HEK293 (cell line): ENCODE measurements at regions not wholly inside any gene's neighbourhood (a gene's known extent, or its start where the extent isn't known, plus 50 kb on each side); places are given as distances from the start of the nearest gene placed in this dataset.
"Not testable (repeated sequence)": the region's sequence is repeated elsewhere in the genome, so short reads cannot be mapped to it uniquely, and the experiment has no call there.

Source experiments
- CTCF ChIA-PET: fragments of 350-600 bp; formaldehyde crosslinking; extraction: SDS; loops from one replicate; lab custom pipeline; 2021; ENCODE audit warnings: antibody characterized with exemption; lab: Yijun Ruan, JAX
- POLR2A ChIA-PET: fragments of 300-600 bp; formaldehyde crosslinking; extraction: SDS; loops from one replicate; lab custom pipeline; 2020; ENCODE audit warnings: antibody characterized with exemption, inconsistent platforms; lab: Yijun Ruan, JAX
- H3K27ac ChIP-seq: fragments of 200-500 bp; sonication (Bioruptor generic); 2 replicates; pipeline ENCODE4 v1.5.1; 2014; ENCODE audit warnings: low read depth, low read length, control low read depth, inconsistent platforms; ENCODE audit errors: extremely low read depth
- H3K36me3 ChIP-seq, 2 experiments: fragments of 200-500 bp in 1 of 2; sonication (Bioruptor generic) in 1 of 2; 1 replicate in 1 of 2; 2 replicates in 1 of 2; pipeline ENCODE4 v1.5.1; 2014 to 2017; ENCODE audit warnings: inconsistent platforms in 2 of 2, low read length in 2 of 2; ENCODE audit not compliant: control insufficient read depth in 2 of 2, insufficient read depth in 1 of 2
- H3K4me1 ChIP-seq: fragments of 200-500 bp; sonication (Bioruptor generic); 2 replicates; pipeline ENCODE4 v1.5.1; 2014; ENCODE audit warnings: mild to moderate bottlenecking, low read length, inconsistent platforms; ENCODE audit not compliant: control insufficient read depth, insufficient read depth
- H3K4me3 ChIP-seq: 2 replicates; pipeline ENCODE4 v1.5.1; 2011; ENCODE audit warnings: low read depth, mild to moderate bottlenecking, control low read depth, low read length, moderate library complexity
- H3K9me3 ChIP-seq: fragments of 200-500 bp; sonication (Bioruptor generic); 2 replicates; pipeline ENCODE4 v1.5.1; 2014; ENCODE audit warnings: low read depth, low read length, inconsistent platforms; ENCODE audit not compliant: control insufficient read depth, insufficient read depth
- GLIS2 ChIP-seq: fragments of 450-650 bp; formaldehyde crosslinking; IDR thresholded peaks from 2 replicates; pipeline ENCODE4 v1.5.1; 2016; ENCODE audit warnings: missing biosample characterization, missing genetic modification characterization
- MZF1 ChIP-seq: fragments of 450-650 bp; formaldehyde crosslinking; IDR thresholded peaks from 2 replicates; pipeline ENCODE4 v1.5.1; 2017; ENCODE audit warnings: missing biosample characterization, missing genetic modification characterization, borderline replicate concordance
- SALL2 ChIP-seq: fragments of 450-650 bp; formaldehyde crosslinking; IDR thresholded peaks from 2 replicates; pipeline ENCODE4 v1.5.0; 2017; ENCODE audit warnings: missing biosample characterization, mild to moderate bottlenecking, missing genetic modification characterization, borderline replicate concordance
- WT1 ChIP-seq: fragments of 450-650 bp; formaldehyde crosslinking; IDR thresholded peaks from 2 replicates; pipeline ENCODE4 v1.5.1; 2016; ENCODE audit warnings: missing biosample characterization, missing genetic modification characterization
- YY1 ChIP-seq: fragments of 450-650 bp; formaldehyde crosslinking; IDR thresholded peaks from 2 replicates; pipeline ENCODE4 v1.5.1; 2018; ENCODE audit warnings: missing biosample characterization, missing genetic modification characterization
- ZFHX2 ChIP-seq: fragments of 450-650 bp; formaldehyde crosslinking; conservative IDR thresholded peaks from 2 replicates; pipeline ENCODE4 v1.5.1; 2016; ENCODE audit warnings: missing biosample characterization, missing genetic modification characterization
- ZFP69B ChIP-seq: fragments of 450-650 bp; formaldehyde crosslinking; IDR thresholded peaks from 2 replicates; pipeline ENCODE4 v1.5.1; 2016; ENCODE audit warnings: missing biosample characterization, missing genetic modification characterization
- ZNF132 ChIP-seq: fragments of 450-650 bp; formaldehyde crosslinking; IDR thresholded peaks from 2 replicates; pipeline ENCODE4 v1.5.1; 2017; ENCODE audit warnings: missing biosample characterization, missing genetic modification characterization, borderline replicate concordance
- ZNF202 ChIP-seq: fragments of 450-650 bp; formaldehyde crosslinking; IDR thresholded peaks from 2 replicates; pipeline ENCODE4 v1.5.1; 2016; ENCODE audit warnings: missing biosample characterization, missing genetic modification characterization, borderline replicate concordance
- ZNF311 ChIP-seq: fragments of 450-650 bp; formaldehyde crosslinking; IDR thresholded peaks from 2 replicates; pipeline ENCODE4 v1.5.1; 2017; ENCODE audit warnings: missing biosample characterization, missing genetic modification characterization, borderline replicate concordance
- ZNF48 ChIP-seq: fragments of 450-650 bp; formaldehyde crosslinking; IDR thresholded peaks from 2 replicates; pipeline ENCODE4 v1.5.1; 2016; ENCODE audit warnings: missing biosample characterization, missing genetic modification characterization
- ZNF560 ChIP-seq: fragments of 450-650 bp; formaldehyde crosslinking; IDR thresholded peaks from 2 replicates; pipeline ENCODE4 v1.5.1; 2017; ENCODE audit warnings: missing biosample characterization, missing genetic modification characterization, borderline replicate concordance
- ZNF596 ChIP-seq: fragments of 450-650 bp; IDR thresholded peaks from 2 replicates; pipeline ENCODE4 v1.5.0; 2018; ENCODE audit warnings: missing biosample characterization, mild to moderate bottlenecking, missing genetic modification characterization, moderate library complexity
- TF ChIP-seq, protein P1 (sequence below): fragments of 450-650 bp; formaldehyde crosslinking; IDR thresholded peaks from 2 replicates; pipeline ENCODE4 v1.5.1; 2016; ENCODE audit warnings: missing biosample characterization, missing genetic modification characterization
- TF ChIP-seq, protein P2 (sequence below): fragments of 450-650 bp; IDR thresholded peaks from 2 replicates; pipeline ENCODE4 v1.5.1; 2018; ENCODE audit warnings: missing biosample characterization, mild to moderate bottlenecking, missing genetic modification characterization
- TF ChIP-seq, protein P3 (sequence below): fragments of 450-650 bp; formaldehyde crosslinking; IDR thresholded peaks from 2 replicates; pipeline ENCODE4 v1.5.1; 2016; ENCODE audit warnings: missing biosample characterization, missing genetic modification characterization

DNA sequence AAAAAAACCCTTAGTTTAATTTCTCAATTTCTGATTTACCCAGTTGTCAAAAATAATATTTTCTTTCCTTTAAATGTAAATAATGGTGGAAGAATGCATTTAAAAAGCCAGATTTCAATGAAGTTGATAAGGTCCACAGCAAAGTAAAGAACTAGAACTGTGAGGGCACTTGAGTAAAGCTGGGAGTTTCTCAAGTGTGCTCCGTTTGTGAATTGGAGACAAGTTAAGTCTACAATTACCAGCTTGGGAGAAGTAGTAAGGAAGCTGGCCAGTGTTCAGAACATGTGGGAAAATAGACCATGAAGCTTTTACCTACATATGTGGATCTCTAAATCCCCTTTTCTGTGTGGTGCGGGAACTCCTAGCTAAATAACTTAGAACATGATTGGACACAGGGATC lies 239.4 kb downstream of the OXSM start (continued):
- no peak for TF ChIP-seq SALL2 (tag by site-specific recombination)
- TF ChIP-seq, protein P1, sequence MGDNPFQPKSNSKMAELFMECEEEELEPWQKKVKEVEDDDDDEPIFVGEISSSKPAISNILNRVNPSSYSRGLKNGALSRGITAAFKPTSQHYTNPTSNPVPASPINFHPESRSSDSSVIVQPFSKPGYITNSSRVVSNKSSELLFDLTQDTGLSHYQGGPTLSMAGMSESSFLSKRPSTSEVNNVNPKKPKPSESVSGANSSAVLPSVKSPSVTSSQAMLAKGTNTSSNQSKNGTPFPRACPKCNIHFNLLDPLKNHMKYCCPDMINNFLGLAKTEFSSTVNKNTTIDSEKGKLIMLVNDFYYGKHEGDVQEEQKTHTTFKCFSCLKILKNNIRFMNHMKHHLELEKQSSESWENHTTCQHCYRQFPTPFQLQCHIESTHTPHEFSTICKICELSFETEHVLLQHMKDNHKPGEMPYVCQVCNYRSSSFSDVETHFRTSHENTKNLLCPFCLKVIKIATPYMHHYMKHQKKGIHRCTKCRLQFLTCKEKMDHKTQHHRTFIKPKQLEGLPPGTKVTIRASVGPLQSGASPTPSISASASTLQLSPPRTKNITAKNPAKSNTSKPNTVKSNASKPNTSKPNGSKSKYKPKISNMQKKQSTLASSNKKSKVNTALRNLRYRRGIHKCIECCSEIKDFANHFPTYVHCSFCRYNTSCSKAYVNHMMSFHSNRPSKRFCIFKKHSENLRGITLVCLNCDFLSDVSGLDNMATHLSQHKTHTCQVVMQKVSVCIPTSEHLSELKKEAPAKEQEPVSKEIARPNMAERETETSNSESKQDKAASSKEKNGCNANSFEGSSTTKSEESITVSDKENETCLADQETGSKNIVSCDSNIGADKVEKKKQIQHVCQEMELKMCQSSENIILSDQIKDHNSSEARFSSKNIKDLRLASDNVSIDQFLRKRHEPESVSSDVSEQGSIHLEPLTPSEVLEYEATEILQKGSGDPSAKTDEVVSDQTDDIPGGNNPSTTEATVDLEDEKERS (tag by site-specific recombination) = no peak

GRCh38 chr3:26042126-26042525 lies 252.2 kb downstream of the OXSM start:
- H3K27ac ChIP-seq, H3K9me3 ChIP-seq, CTCF ChIA-PET, H3K4me1 ChIP-seq, H3K4me3 ChIP-seq, H3K36me3 ChIP-seq, POLR2A ChIA-PET: not testable (repeated sequence)

- Histone ChIP-seq H3K27ac (no peak overlapping the region), H3K4me1 (no peaks in the 10 kb centered on the region), H3K36me3 (no peaks in the 10 kb centered on the region), H3K9me3 (no peaks in the 10 kb centered on the region), H3K4me3 (no peak overlapping the region)
- ChIA-PET POLR2A (no interaction called here), CTCF (no interaction called here)
- no peak for TF ChIP-seq YY1 (tag by site-specific recombination)
- TF ChIP-seq ZFP69B (tag by site-specific recombination) = no peak
- TF ChIP-seq, protein P2, sequence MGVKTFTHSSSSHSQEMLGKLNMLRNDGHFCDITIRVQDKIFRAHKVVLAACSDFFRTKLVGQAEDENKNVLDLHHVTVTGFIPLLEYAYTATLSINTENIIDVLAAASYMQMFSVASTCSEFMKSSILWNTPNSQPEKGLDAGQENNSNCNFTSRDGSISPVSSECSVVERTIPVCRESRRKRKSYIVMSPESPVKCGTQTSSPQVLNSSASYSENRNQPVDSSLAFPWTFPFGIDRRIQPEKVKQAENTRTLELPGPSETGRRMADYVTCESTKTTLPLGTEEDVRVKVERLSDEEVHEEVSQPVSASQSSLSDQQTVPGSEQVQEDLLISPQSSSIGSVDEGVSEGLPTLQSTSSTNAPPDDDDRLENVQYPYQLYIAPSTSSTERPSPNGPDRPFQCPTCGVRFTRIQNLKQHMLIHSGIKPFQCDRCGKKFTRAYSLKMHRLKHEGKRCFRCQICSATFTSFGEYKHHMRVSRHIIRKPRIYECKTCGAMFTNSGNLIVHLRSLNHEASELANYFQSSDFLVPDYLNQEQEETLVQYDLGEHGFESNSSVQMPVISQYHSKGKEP (tag by site-specific recombination) = no peak
- TF ChIP-seq ZNF132 = no peak
- TF ChIP-seq GLIS2 (tag by site-specific recombination) = no peak
- no peak for TF ChIP-seq ZFHX2 (tag by site-specific recombination)
- TF ChIP-seq WT1 (tag by site-specific recombination) = no peak
- no peak for TF ChIP-seq ZNF48 (tag by site-specific recombination)
- no peak for TF ChIP-seq ZNF202 (tag by site-specific recombination)
- TF ChIP-seq ZNF560 (tag by site-specific recombination) = no peak
- TF ChIP-seq ZNF311 (tag by site-specific recombination) = no peak
- no peak for TF ChIP-seq MZF1 (tag by site-specific recombination)
- TF ChIP-seq, protein P3, sequence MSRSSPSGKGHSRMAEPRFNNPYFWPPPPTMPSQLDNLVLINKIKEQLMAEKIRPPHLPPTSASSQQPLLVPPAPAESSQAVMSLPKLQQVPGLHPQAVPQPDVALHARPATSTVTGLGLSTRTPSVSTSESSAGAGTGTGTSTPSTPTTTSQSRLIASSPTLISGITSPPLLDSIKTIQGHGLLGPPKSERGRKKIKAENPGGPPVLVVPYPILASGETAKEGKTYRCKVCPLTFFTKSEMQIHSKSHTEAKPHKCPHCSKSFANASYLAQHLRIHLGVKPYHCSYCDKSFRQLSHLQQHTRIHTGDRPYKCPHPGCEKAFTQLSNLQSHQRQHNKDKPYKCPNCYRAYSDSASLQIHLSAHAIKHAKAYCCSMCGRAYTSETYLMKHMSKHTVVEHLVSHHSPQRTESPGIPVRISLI (tag by site-specific recombination) = no peak
- TF ChIP-seq ZNF596 (tag by site-specific recombination) = no peak
- TF ChIP-seq, all 188 proteins: peak for 0
Observed at GRCh38 chr3:26049951-26050350, 260.1 kb downstream of the OXSM start.
